ENCODE measurements at regions not wholly inside any gene's neighbourhood (a gene's known extent, or its start where the extent isn't known, plus 50 kb on each side); places are given as distances from the start of the nearest gene placed in this dataset.
"Not testable (repeated sequence)": the region's sequence is repeated elsewhere in the genome, so short reads cannot be mapped to it uniquely, and the experiment has no call there.

DNA sequence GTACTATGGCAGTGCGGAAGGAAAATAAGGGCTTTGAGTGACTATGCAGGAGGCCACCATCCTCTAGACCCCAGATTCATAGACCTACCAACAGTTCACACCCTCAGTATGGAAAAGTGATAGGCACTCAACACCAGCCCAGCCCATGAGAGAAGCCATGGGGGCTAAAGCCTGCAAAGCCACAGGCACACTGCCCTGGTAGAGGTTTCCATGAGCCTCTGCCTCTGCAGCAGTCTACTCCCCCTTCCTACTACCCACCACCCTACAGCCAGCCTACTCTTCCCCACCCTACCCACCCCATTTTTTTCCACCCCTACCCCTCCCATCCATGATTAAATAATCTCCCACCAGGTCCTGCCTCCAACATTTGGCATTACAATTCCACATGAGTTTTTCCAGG lies 241.9 kb downstream of the CWH43 start:
- not testable (repeated sequence) for DNase-seq (ENCODE audit: low read depth)

DNA sequence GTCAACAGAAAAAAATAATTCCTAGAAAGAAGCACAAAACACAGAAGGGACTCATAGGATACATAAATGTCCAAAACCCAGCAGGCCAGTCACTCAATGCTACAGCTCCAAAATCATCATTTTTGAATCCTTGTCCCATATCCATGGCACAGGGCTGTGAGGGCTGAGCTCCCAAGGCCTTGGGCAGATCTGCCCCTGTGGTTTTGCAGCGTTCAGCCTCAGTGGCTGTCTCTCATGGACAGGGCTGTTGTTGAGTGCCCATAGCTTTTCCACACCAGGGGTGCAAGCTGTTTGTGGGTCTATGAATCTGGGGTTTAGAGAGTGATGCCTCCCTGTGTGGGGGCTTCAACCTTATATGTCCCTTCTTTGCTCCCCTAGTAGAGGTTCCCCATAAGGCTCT lies 243.2 kb downstream of the CWH43 start:
- DNase-seq (ENCODE audit: low read depth), result not testable (repeated sequence)

DNA sequence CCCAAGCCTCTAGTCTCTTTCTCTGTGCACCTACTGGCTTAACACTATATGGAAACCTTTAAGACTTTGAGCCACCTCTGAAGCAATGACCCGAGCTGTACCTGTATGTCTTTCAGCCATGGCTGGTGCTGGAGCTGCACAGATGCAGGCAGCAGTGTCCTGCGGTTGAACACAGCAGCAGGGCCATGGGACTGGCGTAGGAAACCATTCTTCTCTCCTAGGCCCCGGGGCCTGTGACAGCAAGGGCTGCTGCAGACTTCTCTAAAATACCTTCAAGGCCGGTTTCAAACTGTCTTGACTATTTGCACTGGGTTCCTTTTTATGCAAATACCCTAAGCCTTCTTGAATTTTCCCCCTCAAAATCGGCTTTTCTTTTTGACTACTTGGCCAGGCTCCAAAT lies 243.6 kb downstream of the CWH43 start:
- DNase-seq (ENCODE audit: low read depth), result not testable (repeated sequence)

GRCh38 chr4:49233346-49233745 lies 247.3 kb downstream of the CWH43 start:
- DNase-seq (ENCODE audit: low read depth), result not testable (repeated sequence)

DNA sequence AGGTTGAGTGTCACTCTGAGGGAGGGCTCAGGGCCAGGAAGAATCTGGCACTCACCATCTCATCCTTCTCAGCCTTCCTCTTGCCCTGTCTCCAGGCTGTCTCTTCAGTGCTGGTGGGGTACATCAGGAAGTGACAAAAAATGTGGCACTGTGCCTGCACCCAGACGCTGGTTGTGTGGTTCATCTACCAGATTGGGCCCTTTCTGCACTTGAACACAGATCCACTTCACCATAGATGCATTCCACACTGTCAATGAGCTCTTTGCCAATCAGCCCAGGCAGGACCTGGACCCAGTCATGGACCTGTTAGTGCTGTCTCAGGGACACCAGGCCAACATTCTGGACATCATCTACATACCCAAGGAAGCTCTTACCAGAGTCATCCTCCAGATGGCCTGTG lies 247.7 kb downstream of the CWH43 start:
- DNase-seq (ENCODE audit: low read depth), result not testable (repeated sequence)

DNA sequence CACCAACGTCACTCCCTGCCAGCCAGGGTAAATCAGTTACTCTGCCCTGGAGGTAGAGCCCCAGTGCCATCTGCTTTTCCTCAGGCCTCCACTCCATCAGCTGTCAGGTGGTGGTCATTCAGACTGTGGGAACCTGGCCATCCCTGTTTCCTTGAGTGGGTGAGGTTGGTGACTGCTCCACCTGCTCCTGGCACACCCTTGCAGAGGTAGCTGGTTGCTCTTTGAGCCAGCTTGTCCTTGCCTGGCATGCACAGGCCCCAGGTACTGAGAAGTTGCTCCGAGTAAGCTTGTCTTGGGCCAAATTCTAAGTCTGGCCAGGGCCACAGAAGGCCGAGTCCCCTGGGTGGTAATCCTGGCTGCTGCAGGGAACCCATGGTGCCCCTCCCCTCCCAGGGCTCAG lies 248.3 kb downstream of the CWH43 start:
- not testable (repeated sequence) for DNase-seq (ENCODE audit: low read depth)

DNA sequence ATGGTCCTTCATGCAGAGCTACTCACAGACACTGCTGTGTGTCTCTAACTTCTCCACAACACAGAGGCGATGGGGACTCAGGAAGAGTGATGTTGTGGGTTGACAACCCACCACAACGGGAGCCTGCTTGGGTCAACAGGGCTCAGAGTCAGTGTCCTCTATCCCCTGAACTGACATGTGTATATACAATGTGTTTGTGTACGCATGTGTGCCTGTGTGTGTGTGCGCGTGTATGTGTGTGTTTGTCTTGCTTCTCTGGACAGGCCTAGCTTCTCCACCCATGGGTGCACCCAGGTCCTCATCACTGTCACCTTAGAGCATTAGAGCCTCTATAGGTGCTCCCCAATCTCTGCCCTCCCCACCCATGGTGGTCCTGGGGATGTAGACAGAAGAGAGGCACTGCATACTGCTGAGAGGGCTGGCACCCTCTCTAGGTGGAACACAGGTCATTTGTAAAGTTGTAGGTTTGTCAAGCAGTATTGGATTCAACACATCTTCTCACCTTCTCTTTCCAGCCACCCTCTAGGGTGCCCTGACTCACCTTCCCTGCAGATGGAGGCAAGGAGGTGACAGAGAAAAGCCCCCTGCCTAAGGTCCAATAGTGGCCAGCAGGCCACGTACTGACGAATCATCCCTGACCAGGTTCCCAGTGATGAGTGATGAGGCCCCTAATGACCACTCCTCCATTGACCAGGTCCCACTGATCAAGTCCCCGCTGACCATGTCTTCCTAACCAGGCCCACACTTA lies 249.5 kb downstream of the CWH43 start:
- not testable (repeated sequence) for DNase-seq (ENCODE audit: low read depth)

DNA sequence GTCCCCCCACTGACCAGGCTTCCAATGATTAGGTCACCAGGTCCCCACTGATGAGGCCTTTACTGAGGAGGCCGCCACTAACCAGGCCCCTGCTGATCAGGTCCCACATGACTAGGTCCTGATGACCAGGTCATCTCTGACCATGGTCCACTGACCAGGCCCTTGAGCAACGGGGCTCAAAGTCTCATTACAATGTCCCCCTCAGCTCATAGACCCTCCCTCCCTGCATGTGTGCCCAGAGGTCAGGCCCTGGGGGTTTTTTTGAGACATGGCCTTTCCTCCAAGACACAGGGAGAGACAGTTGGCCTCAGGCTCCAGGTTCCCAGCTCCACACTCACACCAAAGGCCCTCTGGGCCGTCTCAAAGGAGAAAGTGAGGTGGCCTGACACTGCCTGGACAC lies 250.4 kb downstream of the CWH43 start:
- not testable (repeated sequence) for DNase-seq (ENCODE audit: low read depth)

- DNase-seq (ENCODE audit: low read depth), result not testable (repeated sequence)
Measured at GRCh38 chr4:49241295-49241694, 255.2 kb downstream of the CWH43 start.

- not testable (repeated sequence) for DNase-seq (ENCODE audit: low read depth)
Measured at GRCh38 chr4:49262786-49263185, 276.7 kb downstream of the CWH43 start.

DNA sequence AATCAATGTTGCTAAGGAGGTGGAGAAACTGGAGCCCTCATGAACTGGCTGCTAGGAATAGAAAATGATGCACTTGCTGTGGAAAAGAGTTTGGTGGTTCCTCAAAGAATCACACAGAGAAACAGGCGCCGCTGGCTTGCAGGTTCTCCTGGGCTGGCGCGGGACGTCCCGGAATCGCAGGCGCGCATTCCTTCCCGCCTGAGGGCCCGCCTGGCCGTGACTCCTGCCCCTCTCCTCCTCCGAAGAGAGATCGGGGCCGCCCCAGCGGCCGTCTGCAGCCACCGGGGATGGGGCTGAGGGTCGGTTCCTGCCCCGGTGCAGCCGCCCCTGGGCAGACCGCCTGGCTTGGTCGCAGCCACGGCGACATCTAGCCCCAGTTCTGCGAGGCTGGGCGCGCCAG lies 284.4 kb downstream of the CWH43 start:
- DNase-seq (ENCODE audit: low read depth), result not testable (repeated sequence)

- not testable (repeated sequence) for DNase-seq (ENCODE audit: low read depth)
Measured at GRCh38 chr4:49270912-49271311, 284.8 kb downstream of the CWH43 start.

GRCh38 chr4:49285905-49286304 lies 299.8 kb downstream of the CWH43 start:
- DNase-seq (ENCODE audit: low read depth), result not testable (repeated sequence)

GRCh38 chr4:49286926-49287745 lies 301.1 kb downstream of the CWH43 start:
- not testable (repeated sequence) for DNase-seq (ENCODE audit: low read depth)

GRCh38 chr4:49287893-49288292 lies 301.8 kb downstream of the CWH43 start:
- DNase-seq (ENCODE audit: low read depth), result not testable (repeated sequence)

DNA sequence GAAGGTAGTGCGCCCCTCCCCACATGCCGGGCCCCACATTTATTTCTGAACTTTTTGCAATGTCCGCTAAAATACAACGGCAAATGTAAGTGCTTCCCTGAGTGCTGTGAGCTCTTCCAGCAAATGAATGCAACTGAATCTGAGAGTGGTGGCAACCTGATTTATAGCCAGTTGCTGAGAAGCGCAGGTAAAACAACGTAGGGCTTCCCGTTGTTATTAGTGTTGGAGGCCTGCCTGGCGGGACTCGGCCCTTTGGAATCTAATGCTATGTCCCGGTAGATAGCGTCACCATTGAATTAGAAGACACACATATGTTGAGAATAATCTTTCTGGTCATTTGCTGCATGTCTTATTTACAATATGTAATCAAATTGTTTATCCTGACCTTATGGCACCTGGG lies 302.7 kb downstream of the CWH43 start:
- DNase-seq (ENCODE audit: low read depth), result not testable (repeated sequence)

DNA sequence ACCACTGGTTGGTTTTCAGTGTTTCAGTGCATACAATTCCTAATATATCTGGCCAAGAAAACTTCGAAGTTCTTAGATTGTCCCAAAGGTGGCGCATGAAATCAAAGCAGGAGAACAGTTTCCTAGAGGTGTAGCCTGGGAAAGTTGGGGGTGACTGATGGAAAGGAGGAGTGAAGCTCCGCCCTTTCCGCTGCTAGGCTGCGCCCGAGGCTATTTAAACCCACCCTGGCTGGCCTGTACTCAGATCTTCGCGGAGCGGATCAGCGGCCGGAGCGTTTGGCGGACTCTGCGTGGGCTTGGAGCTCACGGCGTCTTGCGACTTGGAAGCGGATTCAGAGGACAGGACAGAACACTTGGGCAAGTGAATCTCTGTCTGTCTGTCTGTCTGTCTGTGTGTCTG lies 328.7 kb downstream of the CWH43 start:
- not testable (repeated sequence) for DNase-seq (ENCODE audit: low read depth)

DNA sequence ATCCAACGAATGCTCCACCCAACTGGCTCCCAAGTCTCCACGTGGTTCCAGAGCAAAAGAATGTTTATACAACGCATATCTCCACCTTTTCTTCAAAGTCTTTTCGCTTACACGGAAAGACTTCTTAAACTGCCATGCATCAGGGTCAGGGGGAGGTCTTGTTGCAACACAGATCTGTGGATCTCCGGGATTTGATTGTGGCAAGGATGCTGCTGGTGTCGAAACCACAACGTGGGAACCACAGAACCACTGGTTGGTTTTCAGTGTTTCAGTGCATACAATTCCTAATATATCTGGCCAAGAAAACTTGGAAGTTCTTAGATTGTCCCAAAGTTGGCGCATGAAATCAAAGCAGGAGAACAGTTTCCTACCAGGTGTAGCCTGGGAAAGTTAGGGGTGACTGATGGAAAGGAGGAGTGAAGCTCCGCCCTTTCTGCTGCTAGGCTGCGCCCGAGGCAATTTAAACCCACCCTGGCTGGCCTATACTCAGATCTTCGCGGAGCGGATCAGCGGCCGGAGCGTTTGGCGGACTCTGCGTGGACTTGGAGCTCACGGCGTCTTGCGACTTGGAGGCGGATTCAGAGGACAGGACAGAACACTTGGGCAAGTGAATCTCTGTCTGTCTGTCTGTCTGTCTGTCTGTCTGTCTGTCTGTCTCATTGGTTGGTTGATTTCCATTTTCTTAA lies 334.8 kb downstream of the CWH43 start:
- DNase-seq (ENCODE audit: low read depth), result not testable (repeated sequence)

DNA sequence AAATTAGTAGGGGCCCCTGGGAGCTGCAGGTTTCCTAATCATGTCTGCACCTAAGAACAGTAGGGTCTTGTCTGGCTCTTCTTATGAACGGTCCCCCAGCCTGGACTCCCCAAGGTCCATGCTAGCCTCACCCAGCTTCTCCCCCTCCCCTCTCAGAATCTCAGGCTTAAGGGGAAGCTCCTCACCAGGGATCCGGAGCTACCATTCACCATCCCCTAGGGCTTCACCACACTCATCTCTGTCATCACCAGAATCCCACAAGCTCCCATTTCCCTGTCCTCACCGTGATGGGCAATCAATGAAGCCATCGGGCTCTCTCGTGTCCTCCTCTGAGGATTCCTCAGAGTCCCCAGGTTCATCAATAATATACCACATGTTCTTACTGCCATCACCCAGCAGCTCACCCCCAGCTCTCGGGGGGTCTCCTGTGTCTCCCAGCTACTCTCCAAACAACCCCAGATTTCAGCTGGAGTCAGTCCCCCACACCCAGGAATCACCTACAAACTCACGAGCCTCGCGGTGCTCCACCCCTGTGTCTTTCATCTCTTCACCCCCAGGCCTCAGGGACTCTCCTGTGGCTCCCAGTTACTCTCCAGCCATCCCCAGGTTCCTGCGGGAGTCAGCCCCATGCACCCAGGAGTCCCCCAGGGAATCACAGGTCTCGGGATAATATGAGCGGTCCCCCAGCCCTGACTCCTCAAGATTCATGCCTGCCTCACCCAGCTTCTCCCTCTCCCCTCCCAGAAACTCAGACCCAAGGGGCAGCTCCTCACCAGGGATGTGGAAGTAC lies 335.6 kb downstream of the CWH43 start:
- not testable (repeated sequence) for DNase-seq (ENCODE audit: low read depth)

GRCh38 chr4:49322610-49323572 lies 336.8 kb downstream of the CWH43 start:
- not testable (repeated sequence) for DNase-seq (ENCODE audit: low read depth)

- DNase-seq (ENCODE audit: low read depth), result not testable (repeated sequence)
Measured at GRCh38 chr4:49323573-49323940, 337.5 kb downstream of the CWH43 start.
